ENCODE measurements at regions not wholly inside any gene's neighbourhood (a gene's known extent, or its start where the extent isn't known, plus 50 kb on each side); places are given as distances from the start of the nearest gene placed in this dataset.

GRCh38 chr4:138604556-138604955, 362.4 kb upstream of the SLC7A11 start:
- TF ChIP-seq TAF1 (IDR thresholded peaks at IDR 0.05; ENCODE audit: borderline replicate concordance, insufficient read depth, low read length) (no peak), SIN3A (IDR thresholded peaks at IDR 0.05; ENCODE audit: borderline replicate concordance, insufficient read depth, low read length) (no peak)

Data from PFSK-1 (cell line).